GM23338 (cell line): ENCODE measurements at regions not wholly inside any gene's neighbourhood (a gene's known extent, or its start where the extent isn't known, plus 50 kb on each side); places are given as distances from the start of the nearest gene placed in this dataset.

Experiments used
- ATAC-seq: fragments of 200-7000 bp; cut with Tn5 transposase; 3 replicates; pipeline ENCODE4 v1.9.1; 2020
- DNase-seq: peaks from one replicate; pipeline ENCODE4 v3.0.0-alpha.2; 2015; ENCODE audit warnings: low spot score
- H2AFZ ChIP-seq: fragments of 200-600 bp; sonication (generic); 2 replicates; pipeline ENCODE4 v1.8.0; 2016; ENCODE audit warnings: antibody characterized with exemption, mild to moderate bottlenecking, moderate library complexity
- H3F3A ChIP-seq: fragments of 200-600 bp; sonication (generic); replicated peaks from 2 replicates; pipeline ENCODE4 v1.8.0; 2017; ENCODE audit warnings: antibody characterized with exemption, mixed run types, low read depth
- H3K27ac ChIP-seq: fragments of 200-600 bp; sonication (generic); 2 replicates; pipeline ENCODE4 v1.6.1; 2016; ENCODE audit warnings: low read depth
- H3K27me3 ChIP-seq: fragments of 200-600 bp; sonication (generic); 2 replicates; pipeline ENCODE4 v1.8.0; 2016; ENCODE audit warnings: mild to moderate bottlenecking, mixed run types, moderate library complexity; ENCODE audit not compliant: insufficient read depth
- H3K36me3 ChIP-seq: fragments of 200-600 bp; sonication (generic); 2 replicates; pipeline ENCODE4 v1.8.0; 2016; ENCODE audit warnings: mild to moderate bottlenecking; ENCODE audit not compliant: insufficient read depth
- H3K4me1 ChIP-seq: fragments of 200-600 bp; sonication (generic); 2 replicates; pipeline ENCODE4 v1.8.0; 2016; ENCODE audit warnings: mild to moderate bottlenecking, moderate library complexity; ENCODE audit not compliant: insufficient read depth
- H3K4me2 ChIP-seq: fragments of 200-600 bp; sonication (generic); 2 replicates; pipeline ENCODE4 v1.7.1; 2017; ENCODE audit warnings: mixed run types
- H3K4me3 ChIP-seq: fragments of 200-600 bp; sonication (generic); 2 replicates; pipeline ENCODE4 v1.6.1; 2016; ENCODE audit warnings: mixed run types
- H3K79me2 ChIP-seq: fragments of 200-600 bp; sonication (generic); replicated peaks from 2 replicates; pipeline ENCODE4 v1.8.0; 2017; ENCODE audit warnings: mild to moderate bottlenecking; ENCODE audit not compliant: insufficient read depth
- H3K9me2 ChIP-seq: fragments of 200-600 bp; sonication (generic); 2 replicates; pipeline ENCODE4 v1.8.0; 2017; ENCODE audit not compliant: insufficient read depth
- H4K20me1 ChIP-seq: fragments of 200-600 bp; sonication (generic); replicated peaks from 2 replicates; pipeline ENCODE4 v1.8.0; 2017; ENCODE audit warnings: mild to moderate bottlenecking; ENCODE audit not compliant: insufficient read depth
- H3K27ac Mint-ChIP-seq: 2 replicates; pipeline ENCODE4 v1.8.0; 2020; ENCODE audit warnings: inconsistent platforms, mild to moderate bottlenecking, moderate library complexity, mixed read lengths
- H3K27me3 Mint-ChIP-seq: 3 replicates; pipeline ENCODE4 v1.8.0; 2022; ENCODE audit warnings: low read depth, mild to moderate bottlenecking, moderate library complexity, mixed read lengths, inconsistent platforms; ENCODE audit not compliant: insufficient read depth, poor library complexity
- H3K36me3 Mint-ChIP-seq: 3 replicates; pipeline ENCODE4 v1.8.0; 2021; ENCODE audit warnings: low read depth, mild to moderate bottlenecking, inconsistent platforms, moderate library complexity, mixed read lengths
- H3K4me1 Mint-ChIP-seq: 3 replicates; pipeline ENCODE4 v1.8.0; 2020; ENCODE audit warnings: mild to moderate bottlenecking, inconsistent platforms, mixed read lengths
- H3K4me3 Mint-ChIP-seq: 3 replicates; pipeline ENCODE4 v1.8.0; 2021; ENCODE audit warnings: moderate library complexity, mild to moderate bottlenecking, inconsistent platforms, mixed read lengths
- H3K9me3 Mint-ChIP-seq: 3 replicates; pipeline ENCODE4 v1.8.0; 2020; ENCODE audit warnings: moderate library complexity, mild to moderate bottlenecking, inconsistent platforms, mixed read lengths
- CREB1 ChIP-seq: fragments of 250-450 bp; sonication (Bioruptor Pico); IDR thresholded peaks from 2 replicates; pipeline ENCODE4 v1.5.0; 2020; ENCODE audit warnings: low read depth, mild to moderate bottlenecking, moderate library complexity
- CTCF ChIP-seq, 2 experiments: fragments of 200-600 bp in 1 of 2; sonication (generic) in 1 of 2; conservative IDR thresholded peaks; 2 replicates each; pipeline versions ENCODE4 v1.5.1 to v1.6.1; 2016 to 2017; ENCODE audit warnings: antibody characterized with exemption in 2 of 2, low read depth in 2 of 2, mild to moderate bottlenecking in 2 of 2, moderate library complexity in 1 of 2
- ETS1 ChIP-seq: IDR thresholded peaks from 2 replicates; pipeline ENCODE4 v1.6.1; 2016; ENCODE audit warnings: antibody characterized with exemption
- EZH2 ChIP-seq: fragments of 200-600 bp; sonication (generic); IDR thresholded peaks from one replicate; pipeline ENCODE4 v1.8.0; 2017; ENCODE audit warnings: antibody characterized with exemption, mild to moderate bottlenecking, low read depth; ENCODE audit not compliant: unreplicated experiment
- JUNB ChIP-seq: IDR thresholded peaks from one replicate; pipeline ENCODE4 v1.6.1; 2016; ENCODE audit warnings: antibody characterized with exemption; ENCODE audit not compliant: unreplicated experiment
- NANOG ChIP-seq: IDR thresholded peaks from 2 replicates; pipeline ENCODE4 v1.6.1; 2016; ENCODE audit warnings: antibody characterized with exemption, borderline replicate concordance
- POLR2AphosphoS5 ChIP-seq: IDR thresholded peaks from 2 replicates; pipeline ENCODE4 v1.6.1; 2016; ENCODE audit warnings: antibody characterized with exemption, low read depth
- REST ChIP-seq: IDR thresholded peaks from one replicate; pipeline ENCODE4 v1.6.1; 2018; ENCODE audit warnings: antibody characterized with exemption; ENCODE audit not compliant: unreplicated experiment
- STAT1 ChIP-seq: IDR thresholded peaks from one replicate; pipeline ENCODE4 v1.6.1; 2016; ENCODE audit warnings: antibody characterized with exemption; ENCODE audit not compliant: unreplicated experiment
- ZNF114 ChIP-seq: fragments of 250-450 bp; sonication (Bioruptor Pico); IDR thresholded peaks from 2 replicates; pipeline ENCODE4 v1.5.0; 2020; ENCODE audit warnings: mild to moderate bottlenecking, moderate library complexity
- ZNF331 ChIP-seq: fragments of 250-450 bp; sonication (Bioruptor Pico); IDR thresholded peaks from 2 replicates; pipeline ENCODE4 v1.5.0; 2020; ENCODE audit warnings: low read depth, mild to moderate bottlenecking, moderate library complexity

GRCh38 chr6:868201-868600 lies 175.3 kb upstream of the EXOC2 start (continued):
- no peak for TF ChIP-seq CTCF (conservative IDR thresholded peaks at IDR 0.05; ENCODE audit: low read depth in 2 of 2)
- no peak for TF ChIP-seq ZNF114 (CRISPR knock-in tag)
- TF ChIP-seq JUNB = no peak

GRCh38 chr6:867378-867777 lies 174.4 kb upstream of the EXOC2 start:
- Mint-ChIP-seq H3K27ac (no peak overlapping the region), H3K36me3 (no peaks in the 10 kb centered on the region), H3K4me3 (no peak overlapping the region), H3K4me1 (no peaks in the 10 kb centered on the region), H3K9me3 (no peaks in the 10 kb centered on the region), H3K27me3 (no peaks in the 10 kb centered on the region)
- no peak overlapping the region for H3K4me2 ChIP-seq
- H3K4me3 ChIP-seq = no peak overlapping the region
- no peaks in the 10 kb centered on the region for H3K27me3 ChIP-seq
- H3K27ac ChIP-seq = no peak overlapping the region
- H2AFZ ChIP-seq = no peak overlapping the region
- H3K4me1 ChIP-seq = no peaks in the 10 kb centered on the region
- no peak for DNase-seq
- no peaks in the 10 kb centered on the region for H4K20me1 ChIP-seq
- H3K79me2 ChIP-seq = no peaks in the 10 kb centered on the region
- H3K36me3 ChIP-seq = no peaks in the 10 kb centered on the region
- H3F3A ChIP-seq = no peaks in the 10 kb centered on the region
- no peaks in the 10 kb centered on the region for H3K9me2 ChIP-seq
- ATAC-seq = no peak
- TF ChIP-seq CREB1 (CRISPR knock-in tag) (no peak), POLR2AphosphoS5 (no peak)

- Mint-ChIP-seq H3K27ac (no peak overlapping the region), H3K9me3 (no peaks in the 10 kb centered on the region), H3K4me3 (no peak overlapping the region), H3K36me3 (no peaks in the 10 kb centered on the region), H3K4me1 (no peaks in the 10 kb centered on the region), H3K27me3 (no peaks in the 10 kb centered on the region)
- DNase-seq (no peak), ATAC-seq (no peak)
- Histone ChIP-seq H3K4me3 (no peak overlapping the region), H3F3A (no peaks in the 10 kb centered on the region), H3K79me2 (no peaks in the 10 kb centered on the region), H3K9me2 (no peaks in the 10 kb centered on the region), H4K20me1 (no peaks in the 10 kb centered on the region), H3K36me3 (no peaks in the 10 kb centered on the region), H2AFZ (no peak overlapping the region), H3K27ac (no peak overlapping the region), H3K27me3 (no peaks in the 10 kb centered on the region), H3K4me2 (no peak overlapping the region), H3K4me1 (no peaks in the 10 kb centered on the region)
- TF ChIP-seq NANOG (no peak), CREB1 (CRISPR knock-in tag) (no peak), REST (no peak), CTCF (conservative IDR thresholded peaks at IDR 0.05; ENCODE audit: low read depth in 2 of 2) (no peak), STAT1 (no peak), POLR2AphosphoS5 (no peak), ZNF331 (CRISPR knock-in tag) (no peak), EZH2 (no peak), ETS1 (no peak), JUNB (no peak)
Measured at GRCh38 chr6:866316-866715, 173.4 kb upstream of the EXOC2 start.
